ENCODE measurements at regions not wholly inside any gene's neighbourhood (a gene's known extent, or its start where the extent isn't known, plus 50 kb on each side); places are given as distances from the start of the nearest gene placed in this dataset.

GRCh38 chr7:142405122-142405765 is 147.4 kb upstream of the PRSS58 start:
- no peak for DNase-seq (ENCODE audit: low read depth)

DNA sequence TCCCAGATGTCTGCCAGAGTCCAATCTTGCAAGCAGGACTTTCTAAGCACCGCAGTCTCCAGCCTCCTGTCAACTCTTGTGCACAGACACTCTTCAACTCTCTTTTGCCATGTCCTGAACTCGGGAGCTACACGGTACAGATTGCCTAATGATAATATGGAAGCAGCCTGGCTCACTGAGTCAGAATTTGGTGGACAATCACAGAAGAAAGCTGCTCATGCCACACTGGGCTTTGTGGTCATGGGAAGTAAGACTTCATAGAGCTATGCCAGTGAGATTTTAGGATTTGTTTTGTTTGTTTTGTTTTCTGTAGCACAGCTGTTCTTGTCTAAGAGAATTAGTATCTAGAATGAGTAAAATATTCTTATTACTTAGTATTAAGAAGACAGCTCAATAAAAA is 144.1 kb upstream of the PRSS58 start:
- DNase-seq (ENCODE audit: low read depth) = no peak

DNA sequence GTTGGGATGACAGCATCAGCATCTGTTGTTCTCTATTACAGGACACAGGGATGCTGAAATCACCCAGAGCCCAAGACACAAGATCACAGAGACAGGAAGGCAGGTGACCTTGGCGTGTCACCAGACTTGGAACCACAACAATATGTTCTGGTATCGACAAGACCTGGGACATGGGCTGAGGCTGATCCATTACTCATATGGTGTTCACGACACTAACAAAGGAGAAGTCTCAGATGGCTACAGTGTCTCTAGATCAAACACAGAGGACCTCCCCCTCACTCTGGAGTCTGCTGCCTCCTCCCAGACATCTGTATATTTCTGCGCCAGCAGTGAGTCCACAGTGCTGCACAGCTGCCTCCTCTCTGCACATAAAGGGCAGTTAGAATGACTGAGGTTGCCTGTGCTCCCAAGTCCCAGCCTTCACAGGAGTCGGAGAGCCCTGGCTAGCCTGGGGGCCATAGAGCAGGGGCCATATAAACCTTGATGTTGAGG is 142.2 kb upstream of the PRSS58 start:
- DNase-seq (ENCODE audit: low read depth) = no peak

- DNase-seq (ENCODE audit: low read depth) = peak; percentile 45
Observed at GRCh38 chr7:142391191-142391992, 133.5 kb upstream of the PRSS58 start.

DNA sequence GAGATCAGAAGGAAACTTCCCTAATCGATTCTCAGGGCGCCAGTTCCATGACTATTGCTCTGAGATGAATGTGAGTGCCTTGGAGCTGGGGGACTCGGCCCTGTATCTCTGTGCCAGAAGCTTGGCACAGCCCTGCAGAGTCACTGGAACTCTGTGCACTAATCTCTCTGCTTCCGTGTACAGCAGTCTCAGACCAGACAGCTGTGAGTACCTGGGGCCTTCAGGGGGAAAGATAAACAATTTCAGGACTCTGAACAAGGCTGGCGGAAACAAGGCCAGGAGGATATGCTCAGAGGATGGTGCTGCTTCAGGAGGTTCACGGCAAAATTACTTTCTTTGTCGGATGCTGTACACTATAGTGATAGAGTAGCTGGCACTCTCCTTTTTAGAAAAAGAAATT is 131.7 kb upstream of the PRSS58 start:
- no peak for DNase-seq (ENCODE audit: low read depth)

GRCh38 chr7:142385491-142386340 is 127.9 kb upstream of the PRSS58 start:
- DNase-seq (ENCODE audit: low read depth) = peak; percentile 79

DNA sequence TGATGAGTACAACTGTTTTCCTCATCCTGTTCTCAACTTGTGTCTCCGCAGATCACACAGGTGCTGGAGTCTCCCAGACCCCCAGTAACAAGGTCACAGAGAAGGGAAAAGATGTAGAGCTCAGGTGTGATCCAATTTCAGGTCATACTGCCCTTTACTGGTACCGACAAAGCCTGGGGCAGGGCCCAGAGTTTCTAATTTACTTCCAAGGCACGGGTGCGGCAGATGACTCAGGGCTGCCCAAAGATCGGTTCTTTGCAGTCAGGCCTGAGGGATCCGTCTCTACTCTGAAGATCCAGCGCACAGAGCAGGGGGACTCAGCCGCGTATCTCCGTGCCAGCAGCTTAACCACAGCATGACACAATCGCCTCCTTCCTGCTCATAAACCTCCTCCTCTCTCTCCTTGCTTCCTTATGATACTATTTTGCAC is 126.7 kb upstream of the PRSS58 start:
- DNase-seq (ENCODE audit: low read depth) = peak; percentile 91

- DNase-seq (ENCODE audit: low read depth) = peak; percentile 46
Observed at GRCh38 chr7:142383841-142384492, 126.1 kb upstream of the PRSS58 start.

GRCh38 chr7:142381727-142382390 is 124.0 kb upstream of the PRSS58 start:
- DNase-seq (ENCODE audit: low read depth) = no peak

DNA sequence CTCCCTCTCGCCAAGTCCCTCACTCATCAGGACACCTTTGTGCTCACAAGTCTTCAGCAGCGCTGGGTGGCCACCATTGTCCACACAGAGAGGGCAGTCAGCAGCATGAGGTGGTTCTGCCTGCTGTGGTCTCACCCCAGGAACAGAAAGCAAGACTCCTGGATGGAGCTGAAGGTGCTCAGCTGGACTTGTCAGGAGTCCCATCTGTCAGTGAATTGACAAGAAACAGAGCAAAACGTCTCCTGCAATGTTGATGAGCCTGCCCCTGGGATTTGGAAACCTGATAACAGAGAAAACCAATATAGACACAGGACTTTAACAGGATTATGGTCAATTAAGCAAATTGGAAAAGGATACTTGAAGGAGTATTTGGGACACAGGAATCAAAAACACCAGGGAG is 122.2 kb upstream of the PRSS58 start:
- no peak for DNase-seq (ENCODE audit: low read depth)

DNA sequence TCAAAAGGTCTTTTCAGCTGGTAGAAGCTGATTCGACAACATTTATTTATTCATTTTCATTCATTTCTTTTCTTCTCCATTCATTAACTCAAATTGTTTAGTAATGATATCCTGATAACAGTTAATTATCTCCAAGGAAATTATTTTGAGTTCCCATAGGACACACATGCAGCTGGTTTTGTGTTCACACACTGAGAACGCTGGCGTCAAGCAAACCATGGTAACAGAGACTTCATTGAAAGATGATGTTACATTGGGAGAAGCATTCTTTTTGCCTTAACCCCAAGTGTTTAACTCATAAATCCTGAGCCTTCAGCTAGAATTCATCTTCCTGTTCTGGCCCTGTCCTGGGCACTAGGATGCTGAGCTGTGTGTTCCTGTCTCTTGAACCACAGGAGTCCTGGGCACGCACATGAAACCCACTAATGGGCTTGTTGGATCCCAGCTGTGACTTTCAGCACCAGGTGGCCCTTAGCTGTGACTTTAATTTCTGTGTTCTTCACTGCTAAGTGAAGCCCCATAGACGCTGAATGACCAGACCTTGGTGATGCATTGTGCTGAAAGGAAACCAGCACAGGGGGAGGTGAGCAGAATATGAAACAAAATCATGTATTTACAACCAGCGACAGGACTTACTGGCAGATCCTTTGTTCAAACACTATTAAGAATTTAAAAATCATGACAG is 121.5 kb upstream of the PRSS58 start:
- no peak for DNase-seq (ENCODE audit: low read depth)

GRCh38 chr7:142377567-142377966 is 119.7 kb upstream of the PRSS58 start:
- no peak for DNase-seq (ENCODE audit: low read depth)

DNA sequence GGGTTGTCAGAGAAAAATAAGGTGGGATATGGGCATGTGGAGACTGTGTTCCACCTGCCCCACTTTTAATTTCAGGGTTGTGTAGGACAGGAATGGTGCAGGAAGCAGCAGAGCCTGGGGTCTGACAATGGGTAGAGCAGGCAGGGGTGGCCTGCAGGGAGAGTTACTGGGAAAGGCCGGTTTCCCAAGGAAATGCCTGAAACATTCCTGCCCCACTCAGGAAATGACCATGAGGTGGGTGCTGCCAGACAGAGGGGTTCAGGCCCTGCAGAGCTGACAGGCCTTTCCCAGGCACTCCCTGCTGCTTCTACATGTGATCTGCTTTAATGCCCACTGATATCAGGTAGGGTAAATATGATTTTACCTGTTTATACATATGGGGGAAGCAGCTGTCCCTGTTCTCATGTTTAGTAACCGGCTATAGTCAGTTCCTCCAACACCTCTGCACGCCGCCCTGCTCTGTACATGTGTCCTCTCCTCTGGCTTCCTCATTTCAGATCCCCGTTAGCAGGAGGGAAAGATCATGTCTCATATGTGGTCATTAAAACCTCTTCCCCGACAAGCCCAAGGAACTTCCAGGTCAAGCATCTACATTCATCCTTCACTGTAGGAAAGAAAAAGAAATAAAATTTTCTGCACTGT is 118.6 kb upstream of the PRSS58 start:
- no peak for DNase-seq (ENCODE audit: low read depth)

DNA sequence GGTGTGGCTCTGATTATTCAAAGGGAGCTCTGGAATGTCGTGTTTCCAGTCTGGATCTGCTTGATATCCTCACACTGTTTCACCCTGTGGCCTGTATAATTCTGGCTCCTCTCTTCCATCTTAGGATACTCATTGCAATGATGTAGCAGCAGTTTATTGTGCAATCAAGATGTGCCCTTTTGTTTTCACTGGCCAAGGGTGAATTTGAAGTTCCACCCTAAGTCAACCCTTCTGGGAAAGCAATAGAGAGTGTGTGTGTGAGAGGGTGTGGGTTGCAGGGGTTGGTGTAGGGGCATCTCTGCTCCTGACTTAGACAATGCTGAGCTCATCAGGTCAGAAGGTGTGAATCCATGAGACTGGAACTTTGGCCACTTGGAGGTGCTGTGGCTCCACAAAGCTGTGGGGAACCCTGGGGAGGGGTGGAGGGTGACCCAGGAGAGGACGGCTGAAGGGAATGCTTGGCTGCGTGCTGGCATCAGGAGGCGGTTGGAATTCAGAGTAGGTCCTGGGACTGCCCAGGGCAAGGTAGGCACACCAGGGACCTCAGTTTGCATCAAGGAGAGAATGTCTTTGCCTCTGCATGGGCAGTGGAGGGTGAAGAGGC is 118.0 kb upstream of the PRSS58 start:
- DNase-seq (ENCODE audit: low read depth) = peak; percentile 30

DNA sequence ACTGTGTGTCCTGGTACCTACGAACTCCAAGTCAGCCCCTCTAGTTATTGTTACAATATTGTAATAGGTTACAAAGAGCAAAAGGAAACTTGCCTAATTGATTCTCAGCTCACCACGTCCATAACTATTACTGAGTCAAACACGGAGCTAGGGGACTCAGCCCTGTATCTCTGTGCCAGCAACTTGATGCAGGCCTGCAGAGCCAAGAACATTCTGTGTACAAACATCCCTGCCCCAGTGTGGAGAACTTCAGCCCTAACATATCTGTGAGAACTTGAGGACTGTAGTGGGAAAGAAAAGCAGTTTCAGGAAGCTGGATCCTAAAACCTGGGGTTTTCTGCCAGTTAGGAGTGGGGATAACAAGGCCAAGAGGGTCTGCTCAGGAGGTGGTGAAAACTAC is 114.9 kb upstream of the PRSS58 start:
- DNase-seq (ENCODE audit: low read depth) = no peak

- peak; percentile 38 for DNase-seq (ENCODE audit: low read depth)
Observed at GRCh38 chr7:142371586-142372377, 113.9 kb upstream of the PRSS58 start.

DNA sequence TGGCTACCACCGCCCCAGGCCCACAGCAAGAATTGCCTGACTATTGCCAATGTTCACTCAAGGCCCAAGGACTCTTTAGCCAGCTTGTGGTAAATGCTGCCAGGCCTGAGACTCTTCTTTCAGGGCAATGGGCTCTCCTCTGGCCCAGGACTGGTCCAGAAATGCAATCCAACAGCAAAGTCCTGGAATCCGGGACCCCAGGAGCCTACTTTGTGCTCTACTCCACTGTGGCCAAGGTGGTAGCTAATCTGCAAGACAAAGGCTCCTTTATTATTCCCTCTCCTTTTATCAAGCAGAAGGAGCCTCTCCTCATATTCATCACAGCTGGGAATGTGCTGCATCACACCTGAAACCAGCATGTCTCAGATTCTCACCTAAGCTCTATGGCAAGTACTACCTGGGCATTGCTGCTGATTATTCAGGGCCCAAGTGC is 107.6 kb upstream of the PRSS58 start:
- DNase-seq (ENCODE audit: low read depth) = no peak

DNA sequence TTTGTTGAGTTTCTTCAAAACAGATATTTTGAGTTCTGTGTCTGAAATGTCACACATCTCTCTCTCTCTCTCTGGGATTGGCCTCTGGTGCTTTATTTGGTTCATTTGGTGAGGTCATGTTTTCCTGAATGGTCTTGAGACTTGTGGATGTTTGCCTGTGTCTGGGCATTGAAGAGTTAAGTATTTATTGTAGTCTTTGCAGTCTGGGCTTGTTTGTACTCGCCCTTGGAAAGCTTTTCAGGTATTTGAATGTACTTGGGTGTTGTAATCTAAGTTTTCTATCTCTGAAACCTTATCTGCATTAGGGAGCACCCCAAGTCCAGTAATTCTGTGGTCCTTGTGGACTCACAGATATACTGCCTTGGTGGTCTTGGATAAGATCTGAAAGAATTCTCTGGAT is 106.7 kb upstream of the PRSS58 start:
- DNase-seq (ENCODE audit: low read depth) = no peak

GRCh38 chr7:142362349-142362748 is 104.5 kb upstream of the PRSS58 start:
- DNase-seq (ENCODE audit: low read depth) = no peak
